ENCODE measurements at regions not wholly inside any gene's neighbourhood (a gene's known extent, or its start where the extent isn't known, plus 50 kb on each side); places are given as distances from the start of the nearest gene placed in this dataset.
"Not testable (repeated sequence)": the region's sequence is repeated elsewhere in the genome, so short reads cannot be mapped to it uniquely, and the experiment has no call there.

- FAIRE-seq: no peak
These were observed 380.4 kb downstream of the TNS1 start for GRCh38 chr2:217622205-217623060.

- no peak for FAIRE-seq
These were observed 381.4 kb downstream of the TNS1 start for GRCh38 chr2:217621391-217621801.

GRCh38 chr2:217618744-217619143, 384.1 kb downstream of the TNS1 start:
- FAIRE-seq: no peak

GRCh38 chr2:217617616-217618022, 385.2 kb downstream of the TNS1 start:
- FAIRE-seq: no peak

- no peak for FAIRE-seq
These were observed 385.9 kb downstream of the TNS1 start for GRCh38 chr2:217616936-217617335.

- FAIRE-seq: no peak
These were observed 387.6 kb downstream of the TNS1 start for GRCh38 chr2:217615171-217615570.

GRCh38 chr2:217614498-217614897, 388.3 kb downstream of the TNS1 start:
- FAIRE-seq: no peak

GRCh38 chr2:217614096-217614495, 388.7 kb downstream of the TNS1 start:
- no peak for FAIRE-seq

GRCh38 chr2:217612920-217613319, 389.9 kb downstream of the TNS1 start:
- FAIRE-seq: no peak

GRCh38 chr2:217612211-217612610, 390.6 kb downstream of the TNS1 start:
- FAIRE-seq: no peak

GRCh38 chr2:217611626-217612127, 391.1 kb downstream of the TNS1 start:
- no peak for FAIRE-seq

- no peak for FAIRE-seq
These were observed 391.7 kb downstream of the TNS1 start for GRCh38 chr2:217611056-217611455.

GRCh38 chr2:217610401-217610814, 392.4 kb downstream of the TNS1 start:
- FAIRE-seq: no peak

GRCh38 chr2:217609952-217610351, 392.8 kb downstream of the TNS1 start:
- FAIRE-seq: no peak

GRCh38 chr2:217606296-217606695, 396.5 kb downstream of the TNS1 start:
- FAIRE-seq: no peak

GRCh38 chr2:217604527-217605194, 398.1 kb downstream of the TNS1 start:
- no peak for FAIRE-seq

- no peak for FAIRE-seq
These were observed 401.2 kb downstream of the TNS1 start for GRCh38 chr2:217601601-217602000.

- FAIRE-seq: no peak
These were observed 402.9 kb downstream of the TNS1 start for GRCh38 chr2:217599906-217600305.

- no peak for FAIRE-seq
These were observed 405.1 kb downstream of the TNS1 start for GRCh38 chr2:217597681-217598080.

- FAIRE-seq: no peak
These were observed 405.6 kb downstream of the TNS1 start for GRCh38 chr2:217597145-217597544.

- FAIRE-seq: no peak
These were observed 409.1 kb downstream of the TNS1 start for GRCh38 chr2:217593732-217594131.

GRCh38 chr2:217588266-217588665, 414.5 kb downstream of the TNS1 start:
- no peak for FAIRE-seq

GRCh38 chr2:217585362-217585761, 417.4 kb downstream of the TNS1 start:
- no peak for FAIRE-seq

GRCh38 chr2:217580407-217580806, 422.4 kb downstream of the TNS1 start:
- FAIRE-seq: not testable (repeated sequence)
